Keratinocyte (primary cell): ENCODE measurements at regions not wholly inside any gene's neighbourhood (a gene's known extent, or its start where the extent isn't known, plus 50 kb on each side); places are given as distances from the start of the nearest gene placed in this dataset.

Source experiments
- DNase-seq: peaks from one replicate; pipeline ENCODE4 v3.0.0-alpha.2; 2011; ENCODE audit warnings: low read depth, missing footprints, low spot score
- FAIRE-seq: peaks from 2 replicates; lab custom pipeline; 2011; peaks lifted over from hg19 to GRCh38; lab: Jason Lieb, UNC
- H2AFZ ChIP-seq: 2 replicates; pipeline ENCODE4 v1.6.0; 2012; ENCODE audit warnings: low read length, control low read depth, inconsistent platforms; ENCODE audit not compliant: control insufficient read depth
- H3K27ac ChIP-seq: 2 replicates; pipeline ENCODE4 v1.5.1; 2011; ENCODE audit warnings: low read length; ENCODE audit not compliant: control insufficient read depth, insufficient read depth
- H3K27me3 ChIP-seq: 3 replicates; pipeline ENCODE4 v1.6.0; 2011; ENCODE audit warnings: low read length; ENCODE audit not compliant: control insufficient read depth, insufficient read depth; ENCODE audit errors: extremely low read depth
- H3K36me3 ChIP-seq, 2 experiments: 2 replicates in 1 of 2; 3 replicates in 1 of 2; pipeline ENCODE4 v1.5.1; 2011; ENCODE audit warnings: low read length in 2 of 2, mild to moderate bottlenecking in 1 of 2; ENCODE audit not compliant: control insufficient read depth in 2 of 2, insufficient read depth in 2 of 2; ENCODE audit errors: extremely low read depth in 1 of 2
- H3K4me1 ChIP-seq: 3 replicates; pipeline ENCODE4 v1.5.1; 2011; ENCODE audit warnings: low read length; ENCODE audit not compliant: control insufficient read depth, insufficient read depth; ENCODE audit errors: extremely low read depth
- H3K4me2 ChIP-seq: 3 replicates; pipeline ENCODE4 v1.6.0; 2011; ENCODE audit warnings: low read depth, low read length; ENCODE audit not compliant: control insufficient read depth, insufficient read depth; ENCODE audit errors: extremely low read depth
- H3K4me3 ChIP-seq, 3 experiments: fragments of 200-600 bp in 1 of 3; sonication (generic) in 1 of 3; 2 replicates in 2 of 3; 3 replicates in 1 of 3; pipeline ENCODE4 v1.5.1; 2011 to 2016; ENCODE audit warnings: low read length in 3 of 3, mild to moderate bottlenecking in 3 of 3, control low read depth in 2 of 3, inconsistent platforms in 1 of 3, low read depth in 1 of 3, mixed read lengths in 1 of 3, mixed run types in 1 of 3, moderate library complexity in 1 of 3; ENCODE audit not compliant: control insufficient read depth in 2 of 3, insufficient read depth in 2 of 3; ENCODE audit errors: extremely low read depth in 1 of 3
- H3K79me2 ChIP-seq: 2 replicates; pipeline ENCODE4 v1.6.0; 2012; ENCODE audit warnings: low read length; ENCODE audit not compliant: control insufficient read depth, insufficient read depth
- H3K9ac ChIP-seq: 3 replicates; pipeline ENCODE4 v1.6.0; 2011; ENCODE audit warnings: low read length; ENCODE audit not compliant: control insufficient read depth, insufficient read depth; ENCODE audit errors: extremely low read depth
- H3K9me1 ChIP-seq: 3 replicates; pipeline ENCODE4 v1.6.0; 2011; ENCODE audit warnings: low read length; ENCODE audit not compliant: control insufficient read depth, insufficient read depth; ENCODE audit errors: extremely low read depth
- H3K9me3 ChIP-seq: 2 replicates; pipeline ENCODE4 v1.5.1; 2012; ENCODE audit warnings: low read depth, low read length; ENCODE audit not compliant: control insufficient read depth
- H4K20me1 ChIP-seq: 3 replicates; pipeline ENCODE4 v1.6.0; 2011; ENCODE audit warnings: low read length; ENCODE audit not compliant: control insufficient read depth, insufficient read depth; ENCODE audit errors: extremely low read depth
- CTCF ChIP-seq, 3 experiments: IDR thresholded peaks in 1 of 3; conservative IDR thresholded peaks in 1 of 3; optimal IDR thresholded peaks in 1 of 3; 2 replicates in 2 of 3; 3 replicates in 1 of 3; pipeline versions ENCODE3 to v1.5.1; 2011; ENCODE audit warnings: low read length in 3 of 3, mild to moderate bottlenecking in 3 of 3, moderate library complexity in 2 of 3, control low read depth in 1 of 3, inconsistent platforms in 1 of 3; ENCODE audit not compliant: insufficient read depth in 2 of 3; ENCODE audit errors: extremely low read depth in 1 of 3
- EZH2 ChIP-seq: IDR thresholded peaks from one replicate; pipeline ENCODE4 v1.6.1; 2012; ENCODE audit warnings: inconsistent platforms, mild to moderate bottlenecking, low read length, moderate library complexity
- dilution Hi-C: fragments of 300-500 bp; cut with MboI; formaldehyde crosslinking; loops from one replicate; pipeline ENCODE4 v1.7.0; 2020; ENCODE audit warnings: low sequenced_read_pairs; ENCODE audit not compliant: extremely low pct_ligation_motif_present

- no peaks in the 10 kb centered on the region for H4K20me1 ChIP-seq
- H3K79me2 ChIP-seq = no peaks in the 10 kb centered on the region
- H3K9me1 ChIP-seq = no peaks in the 10 kb centered on the region
- no peaks in the 10 kb centered on the region for H3K4me1 ChIP-seq
- peaks cover 0 to 3% of the 10 kb centered on the region in 2 experiments for H3K36me3 ChIP-seq
- no peak overlapping the region for H3K4me2 ChIP-seq
- no peaks in the 10 kb centered on the region for H3K27me3 ChIP-seq
- dilution Hi-C loops = no loop called here
- H3K27ac ChIP-seq = no peak overlapping the region
- no peak for FAIRE-seq
- no peak for TF ChIP-seq EZH2
- no peak for TF ChIP-seq CTCF (optimal IDR thresholded peaks at IDR 0.05 in 1 of 3, IDR thresholded peaks at IDR 0.05 in 1 of 3, conservative IDR thresholded peaks at IDR 0.05 in 1 of 3; ENCODE audit: extremely low read depth in 1 of 3, insufficient read depth in 2 of 3, low read length in 3 of 3)
- no peak overlapping the region for H3K9ac ChIP-seq
- H2AFZ ChIP-seq = no peak overlapping the region
- H3K9me3 ChIP-seq = no peaks in the 10 kb centered on the region
- DNase-seq = no peak
- no peak overlapping the region for H3K4me3 ChIP-seq
These were observed 176.8 kb downstream of the TANC2 start for GRCh38 chr17:63142836-63143235.

GRCh38 chr17:63150490-63150889 is 184.5 kb downstream of the TANC2 start:
- Histone ChIP-seq H2AFZ (no peak overlapping the region), H3K9ac (no peak overlapping the region), H3K4me1 (no peaks in the 10 kb centered on the region), H3K4me3 (no peak overlapping the region), H3K9me1 (no peaks in the 10 kb centered on the region), H3K4me2 (no peak overlapping the region), H3K27ac (no peak overlapping the region), H3K9me3 (no peaks in the 10 kb centered on the region), H3K36me3 (no peaks in the 10 kb centered on the region), H4K20me1 (no peaks in the 10 kb centered on the region), H3K79me2 (no peaks in the 10 kb centered on the region), H3K27me3 (no peaks in the 10 kb centered on the region)
- DNase-seq = no peak
- no peak for TF ChIP-seq EZH2
- FAIRE-seq = no peak
- dilution Hi-C loops = no loop called here

- H3K27ac ChIP-seq = no peak overlapping the region
- dilution Hi-C loops = no loop called here
- TF ChIP-seq CTCF (optimal IDR thresholded peaks at IDR 0.05 in 1 of 3, IDR thresholded peaks at IDR 0.05 in 1 of 3, conservative IDR thresholded peaks at IDR 0.05 in 1 of 3; ENCODE audit: extremely low read depth in 1 of 3, insufficient read depth in 2 of 3, low read length in 3 of 3) = no peak
- no peaks in the 10 kb centered on the region for H3K36me3 ChIP-seq
- no peaks in the 10 kb centered on the region for H3K79me2 ChIP-seq
- DNase-seq = no peak
- H3K4me3 ChIP-seq = no peak overlapping the region
- no peak overlapping the region for H3K4me2 ChIP-seq
- H3K9me3 ChIP-seq = no peaks in the 10 kb centered on the region
- H3K4me1 ChIP-seq = no peaks in the 10 kb centered on the region
- no peak for FAIRE-seq
- H3K27me3 ChIP-seq = no peaks in the 10 kb centered on the region
- no peak overlapping the region for H2AFZ ChIP-seq
- H3K9ac ChIP-seq = no peak overlapping the region
- H4K20me1 ChIP-seq = no peaks in the 10 kb centered on the region
- H3K9me1 ChIP-seq = no peaks in the 10 kb centered on the region
These were observed 185.0 kb downstream of the TANC2 start for GRCh38 chr17:63150994-63151464.
